NCI-H1092 (cell line): ENCODE measurements at regions not wholly inside any gene's neighbourhood (a gene's known extent, or its start where the extent isn't known, plus 50 kb on each side); places are given as distances from the start of the nearest gene placed in this dataset.
"Not testable (repeated sequence)": the region's sequence is repeated elsewhere in the genome, so short reads cannot be mapped to it uniquely, and the experiment has no call there.

Experiments
- DNase-seq: peaks from one replicate; lab custom pipeline; 2025; lab: John Stamatoyannopoulos, UW

- DNase-seq: no peak
Measured at GRCh38 chr7:123323689-123324088, 123.9 kb upstream of the SLC13A1 start.

DNA sequence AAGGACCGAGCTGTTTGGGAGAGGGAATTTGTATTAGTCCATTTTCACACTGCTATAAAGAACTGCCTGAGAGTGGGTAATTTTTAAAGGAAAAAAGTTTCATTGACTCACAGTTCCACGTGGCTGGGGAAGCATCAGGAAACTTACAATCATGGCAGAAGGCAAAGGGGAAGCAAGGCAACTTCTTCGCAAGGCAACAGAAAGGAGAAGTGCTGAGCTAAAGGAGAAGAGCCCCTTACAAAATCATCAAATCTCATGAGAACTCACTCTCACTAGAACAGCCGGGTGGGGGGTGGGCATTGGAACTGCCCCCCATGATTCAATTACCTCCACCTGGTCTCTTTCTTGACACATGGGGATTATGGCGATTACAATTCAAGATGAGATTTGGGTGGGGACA lies 121.8 kb upstream of the SLC13A1 start:
- not testable (repeated sequence) for DNase-seq

GRCh38 chr7:123319911-123320310 lies 120.1 kb upstream of the SLC13A1 start:
- DNase-seq: no peak

- DNase-seq: no peak
Measured at GRCh38 chr7:123314886-123315285, 115.1 kb upstream of the SLC13A1 start.

- no peak for DNase-seq
Measured at GRCh38 chr7:123308254-123308951, 108.6 kb upstream of the SLC13A1 start.

GRCh38 chr7:123305840-123306375 lies 106.1 kb upstream of the SLC13A1 start:
- DNase-seq: no peak

- DNase-seq: no peak
Measured at GRCh38 chr7:123303926-123304325, 104.2 kb upstream of the SLC13A1 start.

DNA sequence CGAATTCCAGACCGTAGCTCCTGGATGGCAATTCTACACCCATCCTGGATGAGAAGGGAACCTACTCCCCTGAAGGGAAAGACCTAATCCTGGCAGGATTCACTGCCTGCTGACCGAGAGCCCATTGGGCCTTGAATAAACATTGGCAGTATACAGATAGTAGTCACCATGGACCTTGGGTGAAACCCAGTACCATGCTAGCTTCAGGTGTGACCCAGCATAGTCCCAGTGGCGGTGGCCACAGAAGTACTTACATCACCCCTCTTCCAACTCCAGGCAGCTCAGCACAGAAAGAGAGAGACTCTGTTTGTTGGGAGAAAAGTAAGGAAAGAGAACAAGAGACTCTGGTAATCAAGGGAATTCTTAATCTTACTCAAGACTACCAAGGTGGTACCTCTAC lies 97.2 kb upstream of the SLC13A1 start:
- DNase-seq: no peak

- no peak for DNase-seq
Measured at GRCh38 chr7:123293710-123294109, 93.9 kb upstream of the SLC13A1 start.

DNA sequence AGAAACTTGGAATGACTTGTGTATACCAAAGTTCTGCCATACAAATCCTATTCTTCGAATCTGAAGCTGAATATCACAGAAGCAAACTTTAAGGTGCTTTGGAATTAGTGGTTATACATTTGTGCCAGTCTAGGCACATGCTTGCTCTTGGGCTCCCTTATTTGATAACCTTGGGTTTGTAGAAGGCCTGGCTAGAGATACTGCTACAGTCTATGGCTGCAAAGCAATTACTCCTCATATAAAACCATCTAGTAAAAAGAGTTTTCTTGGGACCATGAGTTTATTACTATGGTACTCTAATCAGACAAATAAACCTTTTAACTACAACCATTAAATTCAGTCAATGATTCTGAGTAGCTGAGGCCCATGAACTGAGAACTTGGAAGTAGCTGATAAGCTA lies 92.5 kb upstream of the SLC13A1 start:
- no peak for DNase-seq

DNA sequence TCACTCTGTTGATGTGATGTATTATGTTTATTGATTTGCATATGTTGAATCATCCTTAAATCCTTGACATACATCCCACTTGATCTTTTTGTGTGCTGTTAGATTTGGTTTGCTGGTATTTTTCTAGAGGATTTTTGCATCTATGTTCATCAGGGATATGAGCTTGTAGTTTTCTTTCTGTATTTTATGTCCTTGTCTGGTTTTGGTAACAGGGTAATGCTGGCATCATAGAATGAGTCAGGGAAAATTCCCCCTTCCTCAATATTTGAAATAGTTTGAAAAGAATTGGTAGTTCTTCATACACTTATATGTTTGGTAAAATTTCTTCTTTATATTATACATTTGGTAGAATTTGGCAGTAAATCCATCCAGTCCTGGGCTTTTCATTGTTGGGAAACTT lies 89.4 kb upstream of the SLC13A1 start:
- no peak for DNase-seq

DNA sequence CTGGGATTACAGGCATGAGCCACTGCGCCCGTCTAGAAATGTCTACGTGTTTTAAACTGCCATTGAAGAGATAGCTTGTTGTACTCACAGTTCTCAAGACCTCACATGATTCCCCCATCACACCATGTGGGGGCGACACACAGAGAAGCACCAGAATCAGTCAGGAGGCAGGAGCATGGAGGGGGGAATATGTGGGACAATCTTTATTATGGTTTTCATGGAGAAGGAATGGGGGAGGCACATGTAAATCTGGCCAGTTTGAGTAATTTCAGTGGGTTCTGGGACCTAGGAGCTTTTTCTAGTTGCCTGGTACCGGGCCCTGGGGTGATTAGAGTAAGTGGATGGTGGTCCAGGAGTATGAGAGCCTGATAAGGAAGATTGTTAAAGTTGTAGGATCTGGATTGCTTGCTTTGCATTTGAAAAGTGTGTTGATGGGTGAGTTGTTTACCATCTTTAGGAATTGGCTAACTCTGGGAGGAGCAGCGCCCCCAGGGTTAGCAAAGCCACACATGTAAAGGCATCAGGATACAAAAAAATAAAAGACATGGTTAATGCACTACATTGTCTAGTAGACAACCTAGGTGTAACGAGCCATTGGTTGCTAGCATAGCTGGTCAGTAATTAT lies 85.4 kb upstream of the SLC13A1 start:
- DNase-seq: no peak

DNA sequence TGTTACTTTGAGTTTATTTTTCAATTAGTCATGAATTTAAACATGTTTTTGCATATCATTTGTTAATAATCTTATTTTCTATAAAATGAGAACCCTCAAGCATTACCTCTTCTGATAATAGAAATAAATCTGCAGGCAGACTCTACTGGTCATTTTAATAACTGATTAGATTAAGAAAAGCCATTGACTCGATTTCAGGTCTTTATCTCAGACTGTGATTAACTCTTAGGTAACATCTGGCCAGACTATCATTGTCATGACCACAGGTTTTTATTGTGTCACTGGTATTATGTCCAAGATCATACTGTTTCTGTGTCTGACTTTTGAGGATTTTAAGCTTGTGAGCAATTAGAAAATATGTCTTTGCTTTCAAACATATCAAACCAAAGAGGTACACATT lies 83.6 kb upstream of the SLC13A1 start:
- DNase-seq: no peak

DNA sequence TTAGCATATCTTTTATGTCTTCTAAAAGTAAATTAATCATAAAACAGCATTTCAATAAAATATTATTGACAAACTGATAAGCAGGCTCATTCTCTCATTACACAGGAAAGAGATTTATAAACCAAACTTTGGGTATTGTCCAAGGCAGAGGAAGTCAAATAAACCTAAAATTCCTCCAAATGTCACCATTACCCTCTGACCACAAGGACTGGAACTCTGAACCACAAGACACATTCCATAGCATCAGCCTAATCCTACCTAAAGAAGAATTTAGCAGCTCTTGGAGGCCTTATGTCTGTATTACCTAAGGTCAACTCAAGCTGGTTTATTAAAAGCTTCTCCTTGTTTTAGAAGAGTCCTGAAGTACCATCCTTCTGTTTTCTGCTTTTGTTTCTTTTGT lies 82.4 kb upstream of the SLC13A1 start:
- DNase-seq: no peak

DNA sequence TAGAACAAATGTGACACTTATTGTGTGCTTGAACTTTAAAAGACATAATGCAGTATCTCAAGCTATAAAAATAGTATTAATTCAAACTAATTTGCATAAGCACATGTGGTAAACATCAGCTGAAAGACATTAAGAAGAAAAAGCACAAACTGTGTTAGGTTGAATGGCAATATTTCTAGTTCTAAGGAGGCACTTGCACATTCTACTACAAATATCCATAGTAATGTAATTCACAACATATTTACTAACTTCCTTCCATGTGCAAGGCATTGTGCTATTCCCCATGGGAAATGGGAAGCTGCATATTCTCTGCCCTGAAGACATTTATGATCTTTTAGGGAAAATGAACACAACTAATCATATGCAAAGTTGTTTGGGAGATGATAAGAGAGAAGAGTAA lies 80.2 kb upstream of the SLC13A1 start:
- DNase-seq: no peak

GRCh38 chr7:123275036-123275753 lies 75.4 kb upstream of the SLC13A1 start:
- no peak for DNase-seq

- DNase-seq: no peak
Measured at GRCh38 chr7:123273185-123273584, 73.4 kb upstream of the SLC13A1 start.

DNA sequence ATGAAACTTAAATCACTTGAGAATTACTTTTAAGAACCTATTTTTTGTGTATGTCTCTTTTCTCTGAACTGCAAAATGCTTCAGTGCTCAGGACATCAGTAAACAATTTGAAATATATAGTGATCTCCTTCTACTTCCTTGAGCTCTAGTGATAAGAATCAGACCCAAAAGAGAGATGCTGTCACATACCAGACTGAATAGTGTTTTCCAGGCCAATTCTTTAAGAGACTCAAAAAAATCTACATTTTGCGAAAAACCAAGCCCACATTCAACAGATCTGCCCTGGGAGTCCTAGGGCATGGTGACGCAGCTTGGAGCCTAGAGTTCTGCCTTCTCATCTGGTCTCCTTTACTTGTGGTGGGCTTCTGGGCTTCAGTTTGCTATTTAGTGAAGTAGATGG lies 72.1 kb upstream of the SLC13A1 start:
- DNase-seq: no peak

GRCh38 chr7:123271231-123271630 lies 71.5 kb upstream of the SLC13A1 start:
- DNase-seq: no peak

GRCh38 chr7:123270570-123270969 lies 70.8 kb upstream of the SLC13A1 start:
- no peak for DNase-seq

GRCh38 chr7:123265853-123266252 lies 66.1 kb upstream of the SLC13A1 start:
- DNase-seq: no peak

DNA sequence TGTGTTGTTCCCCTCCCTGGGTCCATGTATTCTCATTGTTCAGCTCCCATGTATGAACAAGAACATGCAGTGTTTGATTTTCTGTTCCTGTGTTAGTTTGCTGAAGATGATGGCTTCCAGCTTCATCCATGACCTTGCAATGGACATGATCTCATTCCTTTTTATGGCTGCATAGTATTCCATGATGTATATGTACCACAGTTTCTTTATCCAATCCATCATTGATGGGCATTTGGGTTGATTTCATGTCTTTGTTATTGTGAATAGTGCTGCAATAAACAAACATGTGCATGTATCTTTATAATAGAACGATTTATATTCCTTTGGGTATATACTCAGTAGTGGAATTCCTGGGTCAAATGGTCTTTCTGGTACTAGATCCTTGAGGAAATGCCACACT lies 65.1 kb upstream of the SLC13A1 start:
- not testable (repeated sequence) for DNase-seq

DNA sequence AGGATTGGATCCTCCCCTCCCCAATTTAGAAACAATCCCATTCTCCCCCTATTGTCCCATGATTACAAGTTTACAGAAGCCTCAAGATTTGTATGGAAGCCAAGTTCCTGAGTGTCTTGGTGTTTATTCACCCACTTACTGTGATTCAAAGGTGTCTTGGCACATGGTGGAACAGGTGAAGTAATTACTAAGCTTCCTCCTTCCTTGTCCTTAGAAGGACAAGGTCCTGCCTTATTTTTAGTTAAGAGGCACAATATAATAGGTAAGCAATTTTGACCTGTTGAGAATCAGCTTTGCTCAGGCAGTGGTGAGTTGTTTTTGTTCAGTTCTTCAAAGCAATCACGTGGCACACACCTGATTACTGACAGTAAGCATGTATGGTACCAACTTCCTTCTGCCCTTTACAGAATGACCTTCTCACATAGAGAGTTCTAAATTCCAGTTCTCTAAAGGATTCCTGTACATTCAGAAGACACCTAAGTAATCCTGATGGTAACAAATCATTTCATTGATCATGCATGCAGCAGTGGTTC lies 60.7 kb upstream of the SLC13A1 start:
- DNase-seq: no peak
